Eye (tissue), 1 donor: ENCODE measurements at regions not wholly inside any gene's neighbourhood (a gene's known extent, or its start where the extent isn't known, plus 50 kb on each side); places are given as distances from the start of the nearest gene placed in this dataset.

Experiments
- DNase-seq: peaks from one replicate; pipeline ENCODE4 v3.0.0-alpha.2; 2015

DNA sequence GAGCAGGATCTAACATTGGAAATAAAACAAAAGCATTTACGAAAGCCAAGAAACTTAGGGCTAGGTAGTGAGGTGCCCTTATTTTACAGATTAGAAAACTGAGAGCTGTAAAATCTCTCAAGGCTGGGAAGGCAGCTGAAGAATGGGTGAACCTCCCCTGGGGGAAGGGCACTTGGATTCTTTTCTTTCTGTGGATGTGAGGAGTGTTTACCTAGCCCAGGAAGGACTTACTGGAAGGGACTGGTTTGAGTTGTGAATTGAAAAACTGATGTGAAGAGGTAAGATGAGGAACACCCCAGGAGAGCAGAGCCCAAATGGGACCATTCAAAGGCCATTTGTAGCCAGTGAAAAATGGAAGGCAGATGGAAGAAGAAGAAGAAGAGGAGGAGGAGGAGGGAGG is 74.7 kb upstream of the NGF start:
- DNase-seq, result no peak

DNA sequence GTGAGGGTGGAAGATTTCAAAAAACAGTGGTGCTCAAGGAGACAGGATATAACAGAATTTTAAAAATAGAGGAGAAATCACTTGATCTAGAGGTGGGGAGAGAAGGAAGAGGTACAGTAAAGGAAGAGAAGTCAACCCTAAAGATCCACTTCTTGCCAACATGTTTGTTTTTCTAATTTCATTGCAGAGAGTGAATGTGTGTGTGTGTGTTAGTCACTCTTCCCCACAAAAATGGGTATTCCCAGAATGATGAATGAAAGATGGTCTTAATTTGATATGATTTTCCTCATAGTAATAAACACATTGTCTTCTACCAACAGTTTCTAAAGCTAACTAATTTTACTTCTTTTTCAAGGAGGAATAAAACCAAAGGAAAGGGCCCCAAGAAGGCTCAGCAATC is 74.2 kb upstream of the NGF start:
- no peak for DNase-seq

DNA sequence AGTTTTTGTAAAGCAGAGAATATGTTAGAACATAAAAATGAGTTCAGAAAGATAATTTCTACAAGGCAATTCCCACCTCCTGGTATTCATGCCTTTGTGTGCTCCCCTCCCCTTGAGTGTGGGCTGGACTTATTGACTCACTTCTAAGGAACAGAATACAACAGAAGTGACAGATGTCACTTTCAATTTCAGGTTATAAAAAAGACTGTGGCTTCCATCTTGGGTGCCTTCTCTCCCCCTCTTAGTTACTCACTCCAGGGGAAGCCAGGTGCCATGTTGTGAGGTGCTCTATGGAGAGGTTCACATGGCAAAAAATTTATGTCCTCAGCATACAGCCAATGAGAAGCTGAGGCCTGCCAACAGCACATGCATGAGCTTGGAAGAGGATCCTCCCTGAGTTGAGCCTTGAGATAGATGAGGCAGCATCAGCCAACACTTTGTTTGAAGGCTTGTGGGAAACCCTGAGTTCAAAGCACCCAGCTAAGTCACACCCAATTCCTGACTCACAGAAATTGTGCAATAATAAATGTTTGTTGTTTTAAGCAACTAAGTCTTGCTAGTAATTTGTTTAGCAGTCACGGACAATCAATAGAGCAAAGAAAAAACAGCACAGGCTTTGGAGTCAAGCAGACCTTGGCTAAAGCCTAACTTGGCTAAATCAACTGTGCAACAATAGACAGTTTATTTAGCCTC is 73.5 kb upstream of the NGF start:
- no peak for DNase-seq

DNA sequence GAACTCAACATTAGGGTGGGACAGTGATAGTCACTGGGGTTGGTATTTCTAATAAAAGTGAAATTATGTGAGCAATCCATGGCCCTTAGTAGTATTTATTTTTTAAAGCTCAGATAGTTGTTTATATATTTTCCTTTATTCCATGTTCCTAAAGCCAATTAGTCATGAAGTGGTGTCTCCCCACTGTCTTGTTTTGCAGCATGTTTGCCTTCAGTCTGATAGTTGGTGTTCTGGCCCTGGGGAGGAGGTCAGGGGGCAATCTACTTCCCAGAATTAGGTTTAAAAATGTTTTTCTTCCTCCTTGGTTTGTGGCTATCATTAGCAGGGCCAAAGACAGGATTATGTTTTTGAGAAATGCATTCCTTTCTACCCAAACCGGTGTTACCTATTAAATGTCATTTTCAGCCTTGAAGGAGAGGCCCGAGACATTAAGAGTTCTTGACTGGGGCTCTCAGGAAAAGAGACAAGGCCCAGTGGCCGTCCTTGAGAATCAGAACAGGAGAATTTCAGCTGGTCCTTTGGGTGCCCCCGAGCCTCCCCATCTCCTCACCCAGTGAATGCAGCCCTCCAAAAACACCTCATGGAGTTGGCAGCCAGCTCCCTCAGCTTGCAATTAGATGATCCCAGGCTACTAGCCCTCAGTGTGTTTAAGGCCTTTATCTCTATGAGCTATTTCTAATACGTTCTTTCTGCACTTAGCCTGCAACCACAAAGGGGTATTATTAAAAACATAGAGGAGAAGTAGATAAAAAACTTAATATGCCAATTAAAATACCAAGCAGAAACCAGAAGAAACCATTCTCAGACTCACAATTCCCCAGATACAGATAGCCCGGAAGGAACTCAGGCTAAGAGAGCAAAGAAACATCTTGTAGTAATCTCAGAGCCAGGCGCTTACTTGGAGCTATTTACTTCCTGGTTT is 71.3 kb upstream of the NGF start:
- DNase-seq, result no peak

DNA sequence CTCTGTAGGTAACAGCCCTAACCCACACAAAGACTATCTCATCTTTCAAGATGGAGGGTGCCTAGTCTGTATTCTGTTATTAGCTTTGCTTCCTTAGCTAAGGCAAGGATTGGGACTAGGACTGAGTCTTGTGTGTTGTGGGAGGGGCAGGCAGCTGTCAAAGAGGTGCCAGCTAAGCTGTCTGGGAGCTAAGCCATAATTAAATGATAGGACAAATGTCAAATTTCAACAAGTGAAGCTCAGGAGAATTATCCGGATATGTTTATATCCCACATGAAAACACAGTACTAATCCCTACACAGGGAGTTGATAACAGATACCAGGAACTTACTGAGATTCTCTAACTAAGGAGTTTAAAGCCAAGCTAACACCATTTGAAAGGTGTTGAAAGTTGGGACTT is 70.5 kb upstream of the NGF start:
- DNase-seq, result no peak

DNA sequence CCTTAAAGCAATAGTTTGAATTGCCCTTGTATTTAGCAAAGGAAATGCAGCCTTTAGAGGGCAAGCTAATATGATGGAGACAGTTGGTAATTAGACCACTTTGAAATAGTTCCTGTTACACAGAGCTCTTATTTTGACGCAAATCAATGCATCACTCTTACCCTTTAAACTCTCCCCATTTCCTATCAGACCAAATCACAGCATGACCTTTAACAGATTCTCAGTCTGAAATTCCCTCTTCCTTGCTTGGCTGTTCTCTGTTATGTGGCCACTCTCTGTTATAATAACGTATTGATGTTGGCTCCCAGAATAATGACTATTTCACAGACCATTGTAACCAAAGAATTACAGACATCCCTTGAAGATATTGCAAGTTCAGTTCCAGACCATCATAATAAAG is 66.9 kb upstream of the NGF start:
- DNase-seq, result no peak

DNA sequence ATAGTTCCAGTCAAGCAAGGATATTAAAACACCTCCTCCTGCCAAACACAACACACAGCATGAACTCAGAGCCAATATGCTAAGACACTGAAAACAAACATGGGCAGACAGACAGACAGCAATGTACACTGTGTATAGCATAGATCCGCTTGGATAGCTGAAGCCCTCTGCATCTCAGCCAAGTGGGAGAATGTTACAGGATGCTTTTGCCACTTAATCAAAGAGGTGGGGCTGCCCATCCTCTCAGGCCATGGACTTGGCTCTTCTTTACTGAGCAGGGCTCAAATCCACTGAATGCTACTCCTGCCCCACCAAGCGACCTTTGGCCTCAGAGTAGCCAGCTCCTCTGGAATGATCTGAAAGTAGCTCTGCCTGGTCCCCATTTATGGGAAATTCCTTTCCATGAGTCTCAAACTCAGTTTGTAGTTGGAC is 64.7 kb upstream of the NGF start:
- DNase-seq, result peak; percentile 58

GRCh38 chr1:115401676-115402075 is 63.6 kb upstream of the NGF start:
- no peak for DNase-seq

GRCh38 chr1:115400891-115401290 is 62.8 kb upstream of the NGF start:
- no peak for DNase-seq

GRCh38 chr1:115400426-115400825 is 62.4 kb upstream of the NGF start:
- DNase-seq, result no peak

GRCh38 chr1:115398745-115399144 is 60.7 kb upstream of the NGF start:
- DNase-seq, result no peak
